AG09309 (cell line): ENCODE measurements at regions not wholly inside any gene's neighbourhood (a gene's known extent, or its start where the extent isn't known, plus 50 kb on each side); places are given as distances from the start of the nearest gene placed in this dataset.

Experiments used
- DNase-seq: peaks from one replicate; pipeline ENCODE4 v3.0.0-alpha.2; 2010; ENCODE audit warnings: low read depth
- H3K4me3 ChIP-seq: 2 replicates; pipeline ENCODE4 v1.5.1; 2011; ENCODE audit warnings: mild to moderate bottlenecking, low read depth, low read length, moderate library complexity; ENCODE audit not compliant: control insufficient read depth
- CTCF ChIP-seq: IDR thresholded peaks from 2 replicates; pipeline ENCODE4 v1.5.1; 2011; ENCODE audit warnings: mild to moderate bottlenecking, low read depth, low read length, inconsistent platforms; ENCODE audit not compliant: insufficient read depth, control insufficient read depth; ENCODE audit errors: missing control alignments

- H3K4me3 ChIP-seq = no peak overlapping the region
- no peak for DNase-seq
- no peak for TF ChIP-seq CTCF
Observed at GRCh38 chr6:56746767-56747504, 104.2 kb upstream of the DST start.

- TF ChIP-seq CTCF = no peak
- DNase-seq = no peak
- H3K4me3 ChIP-seq = no peak overlapping the region
Observed at GRCh38 chr6:56745971-56746370, 103.3 kb upstream of the DST start.

GRCh38 chr6:56745081-56745480 lies 102.4 kb upstream of the DST start:
- no peak for TF ChIP-seq CTCF
- DNase-seq = no peak
- no peak overlapping the region for H3K4me3 ChIP-seq

GRCh38 chr6:56744528-56744927 lies 101.8 kb upstream of the DST start:
- no peak for TF ChIP-seq CTCF

GRCh38 chr6:56742122-56742791 lies 99.6 kb upstream of the DST start:
- no peak overlapping the region for H3K4me3 ChIP-seq
- DNase-seq = no peak
- TF ChIP-seq CTCF = no peak

More at GRCh38 chr6:56744528-56744927, 101.8 kb upstream of the DST start:
- no peak overlapping the region for H3K4me3 ChIP-seq
- no peak for DNase-seq

- H3K4me3 ChIP-seq = no peak overlapping the region
- TF ChIP-seq CTCF = no peak
- no peak for DNase-seq
Observed at GRCh38 chr6:56741472-56741871, 98.8 kb upstream of the DST start.
